Caco-2 (cell line): ENCODE measurements at regions not wholly inside any gene's neighbourhood (a gene's known extent, or its start where the extent isn't known, plus 50 kb on each side); places are given as distances from the start of the nearest gene placed in this dataset.

Experiments used
- BruUV-seq: library from RNA; stranded (reverse); fragments of 400-500 nt; replicated peaks from 2 replicates; lab custom pipeline; 2021; lab: Mats Ljungman, UMichigan
- CTCF ChIA-PET: fragments of 300-600 bp; sonication (Branson Sonifier 250); formaldehyde crosslinking; loops from one replicate; lab custom pipeline; 2022; ENCODE audit warnings: antibody characterized with exemption; lab: Charles Lee
- POLR2A ChIA-PET: fragments of 300-600 bp; sonication (Branson Sonifier 250); formaldehyde crosslinking; loops from one replicate; lab custom pipeline; 2022; ENCODE audit warnings: antibody characterized with exemption; lab: Charles Lee
- DNase-seq, 2 experiments: peaks; one replicate each; pipeline versions ENCODE4 v3.0.0 to v3.0.0-alpha.2; 2020 to 2022
- H3K27me3 ChIP-seq: replicated peaks from 2 replicates; pipeline ENCODE4 v1.6.0; 2011; ENCODE audit warnings: low read length; ENCODE audit not compliant: control insufficient read depth, insufficient read depth
- H3K36me3 ChIP-seq: 2 replicates; pipeline ENCODE4 v1.5.1; 2011; ENCODE audit warnings: low read length; ENCODE audit not compliant: control insufficient read depth, insufficient read depth
- H3K4me1 ChIP-seq: fragments of 250-450 bp; sonication (Bioruptor Pico); 2 replicates; pipeline ENCODE4 v1.5.1; 2020; ENCODE audit warnings: mild to moderate bottlenecking
- H3K4me3 ChIP-seq: 2 replicates; pipeline ENCODE4 v1.5.1; 2011; ENCODE audit warnings: low read depth, mild to moderate bottlenecking, control low read depth, low read length
- H3K9me3 ChIP-seq: fragments of 250-450 bp; sonication (Bioruptor Pico); 2 replicates; pipeline ENCODE4 v1.5.1; 2020; ENCODE audit warnings: mild to moderate bottlenecking, moderate library complexity
- H3K27ac Mint-ChIP-seq: one replicate; pipeline ENCODE4 v1.8.0; 2022; ENCODE audit warnings: mixed read lengths; ENCODE audit not compliant: unreplicated experiment
- H3K27me3 Mint-ChIP-seq: one replicate; pipeline ENCODE4 v1.8.0; 2022; ENCODE audit warnings: mixed read lengths; ENCODE audit not compliant: insufficient read depth, unreplicated experiment
- H3K36me3 Mint-ChIP-seq: one replicate; pipeline ENCODE4 v1.8.0; 2022; ENCODE audit warnings: mild to moderate bottlenecking, mixed read lengths; ENCODE audit not compliant: insufficient read depth, unreplicated experiment
- H3K4me1 Mint-ChIP-seq: one replicate; pipeline ENCODE4 v1.8.0; 2022; ENCODE audit warnings: low read depth, mixed read lengths; ENCODE audit not compliant: unreplicated experiment
- H3K4me3 Mint-ChIP-seq: one replicate; pipeline ENCODE4 v1.8.0; 2022; ENCODE audit warnings: mild to moderate bottlenecking, moderate library complexity, mixed read lengths; ENCODE audit not compliant: unreplicated experiment
- H3K9me3 Mint-ChIP-seq: one replicate; pipeline ENCODE4 v1.8.0; 2022; ENCODE audit warnings: mixed read lengths; ENCODE audit not compliant: unreplicated experiment
- intact Hi-C: fragments of 100-400 bp; cut with micrococcal nuclease; formaldehyde crosslinking; loops from one replicate; pipeline ENCODE4 v1.10.0; 2022; ENCODE audit not compliant: unreplicated experiment
- TF ChIP-seq, protein P1 (sequence below), 2 experiments: fragments of 200-600 bp in 1 of 2; IDR thresholded peaks; 1 replicate in 1 of 2; 2 replicates in 1 of 2; pipeline versions ENCODE4 v1.5.1 to v1.8.0; 2011 to 2022; ENCODE audit warnings: antibody characterized with exemption in 1 of 2, control low read depth in 1 of 2, inconsistent platforms in 1 of 2, low read depth in 1 of 2, low read length in 1 of 2, mild to moderate bottlenecking in 1 of 2, moderate library complexity in 1 of 2; ENCODE audit not compliant: insufficient read depth in 1 of 2, severe bottlenecking in 1 of 2, unreplicated experiment in 1 of 2

DNA sequence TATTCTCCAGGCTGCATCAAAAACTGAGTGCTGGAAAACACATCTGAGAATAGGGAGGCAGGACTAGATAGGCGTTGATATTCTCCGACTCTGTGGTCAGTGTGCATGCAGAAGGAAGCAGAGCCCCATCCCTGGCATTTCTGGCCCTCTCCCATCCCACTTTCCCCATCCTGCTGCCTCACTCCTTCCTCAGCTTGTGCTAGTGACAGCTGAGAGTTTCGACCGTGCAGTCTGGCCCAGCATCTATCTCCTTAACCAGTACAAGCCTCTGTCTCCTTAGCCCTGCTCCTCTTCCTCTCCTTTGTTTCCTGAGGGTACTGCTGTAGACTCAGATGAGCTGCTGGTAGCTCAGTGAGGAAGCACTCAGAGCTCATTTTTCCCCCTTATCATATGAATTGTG is 163.2 kb downstream of the SUCLA2 start:
- intact Hi-C loops: no loop called here
- TF ChIP-seq, protein P1, sequence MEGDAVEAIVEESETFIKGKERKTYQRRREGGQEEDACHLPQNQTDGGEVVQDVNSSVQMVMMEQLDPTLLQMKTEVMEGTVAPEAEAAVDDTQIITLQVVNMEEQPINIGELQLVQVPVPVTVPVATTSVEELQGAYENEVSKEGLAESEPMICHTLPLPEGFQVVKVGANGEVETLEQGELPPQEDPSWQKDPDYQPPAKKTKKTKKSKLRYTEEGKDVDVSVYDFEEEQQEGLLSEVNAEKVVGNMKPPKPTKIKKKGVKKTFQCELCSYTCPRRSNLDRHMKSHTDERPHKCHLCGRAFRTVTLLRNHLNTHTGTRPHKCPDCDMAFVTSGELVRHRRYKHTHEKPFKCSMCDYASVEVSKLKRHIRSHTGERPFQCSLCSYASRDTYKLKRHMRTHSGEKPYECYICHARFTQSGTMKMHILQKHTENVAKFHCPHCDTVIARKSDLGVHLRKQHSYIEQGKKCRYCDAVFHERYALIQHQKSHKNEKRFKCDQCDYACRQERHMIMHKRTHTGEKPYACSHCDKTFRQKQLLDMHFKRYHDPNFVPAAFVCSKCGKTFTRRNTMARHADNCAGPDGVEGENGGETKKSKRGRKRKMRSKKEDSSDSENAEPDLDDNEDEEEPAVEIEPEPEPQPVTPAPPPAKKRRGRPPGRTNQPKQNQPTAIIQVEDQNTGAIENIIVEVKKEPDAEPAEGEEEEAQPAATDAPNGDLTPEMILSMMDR (IDR thresholded peaks at IDR 0.05; ENCODE audit: insufficient read depth in 1 of 2, low read depth in 1 of 2, low read length in 1 of 2, severe bottlenecking in 1 of 2, unreplicated experiment in 1 of 2): no peak
- no TSS peak for BruUV-seq
- H3K9me3 Mint-ChIP-seq: no peaks in the 10 kb centered on the region
- CTCF ChIA-PET: no interaction called here
- DNase-seq: no peak
- no peaks in the 10 kb centered on the region for H3K9me3 ChIP-seq
- H3K36me3 ChIP-seq: no peaks in the 10 kb centered on the region
- peaks cover 2% of the 10 kb centered on the region for H3K27me3 Mint-ChIP-seq
- H3K4me3 ChIP-seq: no peak overlapping the region
- H3K4me3 Mint-ChIP-seq: no peak overlapping the region
- no peak overlapping the region for H3K27ac Mint-ChIP-seq
- POLR2A ChIA-PET: no interaction called here
- no peaks in the 10 kb centered on the region for H3K27me3 ChIP-seq
- peaks cover 4% of the 10 kb centered on the region for H3K36me3 Mint-ChIP-seq
- H3K4me1 ChIP-seq: no peaks in the 10 kb centered on the region
- no peaks in the 10 kb centered on the region for H3K4me1 Mint-ChIP-seq

- no TSS peak for BruUV-seq
- H3K4me1 Mint-ChIP-seq: no peaks in the 10 kb centered on the region
- H3K36me3 ChIP-seq: no peaks in the 10 kb centered on the region
- no peaks in the 10 kb centered on the region for H3K9me3 ChIP-seq
- no peaks in the 10 kb centered on the region for H3K9me3 Mint-ChIP-seq
- no peaks in the 10 kb centered on the region for H3K27me3 ChIP-seq
- intact Hi-C loops: no loop called here
- peaks cover 2% of the 10 kb centered on the region for H3K27me3 Mint-ChIP-seq
- H3K36me3 Mint-ChIP-seq: peaks cover 4% of the 10 kb centered on the region
- TF ChIP-seq, protein P1 (IDR thresholded peaks at IDR 0.05; ENCODE audit: insufficient read depth in 1 of 2, low read depth in 1 of 2, low read length in 1 of 2, severe bottlenecking in 1 of 2, unreplicated experiment in 1 of 2): no peak
- POLR2A ChIA-PET: no interaction called here
- DNase-seq: no peak
- no peak overlapping the region for H3K27ac Mint-ChIP-seq
- H3K4me3 ChIP-seq: no peak overlapping the region
- no peak overlapping the region for H3K4me3 Mint-ChIP-seq
- H3K4me1 ChIP-seq: no peaks in the 10 kb centered on the region
- CTCF ChIA-PET: no interaction called here
Observed at GRCh38 chr13:47837104-47837880, 163.8 kb downstream of the SUCLA2 start.

DNA sequence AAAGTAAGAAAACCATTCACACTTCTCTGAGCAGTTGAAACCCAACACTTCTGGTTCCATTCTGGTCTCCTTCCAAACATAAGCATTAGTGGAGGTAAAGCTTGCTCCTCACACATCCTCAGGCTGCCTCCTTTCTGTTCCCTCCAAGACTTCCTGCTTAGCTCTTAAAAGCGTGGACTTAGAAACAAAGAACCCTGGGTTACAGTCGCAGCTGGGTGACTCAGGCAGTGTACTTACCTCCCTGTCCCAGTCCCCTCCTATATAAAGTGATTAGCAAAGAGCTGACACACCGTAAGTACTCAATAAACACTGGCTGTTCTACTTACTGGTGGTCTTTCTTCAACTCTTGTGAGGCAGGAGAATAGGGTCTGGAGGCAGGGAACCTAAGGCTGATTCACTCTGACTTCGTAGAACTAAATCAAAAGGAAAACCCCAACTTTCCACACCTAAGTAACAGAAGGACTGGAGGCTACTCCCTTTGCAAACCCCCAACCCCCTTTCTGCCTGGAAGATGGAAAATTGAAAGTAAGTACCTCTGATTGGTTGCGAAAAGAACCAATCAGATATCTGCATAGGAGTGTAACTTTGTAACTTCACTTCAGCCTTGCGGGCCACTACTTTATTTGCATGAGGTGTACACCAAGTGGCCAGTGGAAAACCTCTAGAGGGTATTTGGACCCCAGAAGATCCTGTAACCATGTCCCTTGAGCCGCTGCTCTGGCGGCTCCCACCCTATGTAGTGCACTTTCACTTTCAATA is 165.4 kb downstream of the SUCLA2 start:
- H3K4me1 Mint-ChIP-seq: no peaks in the 10 kb centered on the region
- H3K4me3 Mint-ChIP-seq: no peak overlapping the region
- no peak overlapping the region for H3K27ac Mint-ChIP-seq
- Histone ChIP-seq H3K36me3 (no peaks in the 10 kb centered on the region), H3K4me1 (no peaks in the 10 kb centered on the region), H3K9me3 (no peaks in the 10 kb centered on the region), H3K4me3 (no peak overlapping the region), H3K27me3 (no peaks in the 10 kb centered on the region)
- peaks cover 4% of the 10 kb centered on the region for H3K36me3 Mint-ChIP-seq
- no peaks in the 10 kb centered on the region for H3K9me3 Mint-ChIP-seq
- intact Hi-C loops: no loop called here
- DNase-seq: no peak
- peaks cover 2% of the 10 kb centered on the region for H3K27me3 Mint-ChIP-seq
- CTCF ChIA-PET: no interaction called here
- POLR2A ChIA-PET: no interaction called here
- no TSS peak for BruUV-seq
- TF ChIP-seq, protein P1 (IDR thresholded peaks at IDR 0.05; ENCODE audit: insufficient read depth in 1 of 2, low read depth in 1 of 2, low read length in 1 of 2, severe bottlenecking in 1 of 2, unreplicated experiment in 1 of 2): no peak
